OCI-LY1 (cell line): ENCODE measurements at regions not wholly inside any gene's neighbourhood (a gene's known extent, or its start where the extent isn't known, plus 50 kb on each side); places are given as distances from the start of the nearest gene placed in this dataset.

Experiments
- H2AFZ ChIP-seq: fragments of 200-600 bp; sonication (generic), shearing (Covaris generic); 2 replicates; pipeline ENCODE4 v1.6.0; 2014; ENCODE audit warnings: antibody characterized with exemption, mild to moderate bottlenecking, low read length
- H3F3A ChIP-seq: fragments of 200-600 bp; sonication (generic), shearing (Covaris generic); 2 replicates; pipeline ENCODE4 v1.6.0; 2014; ENCODE audit warnings: mild to moderate bottlenecking, antibody characterized with exemption, low read length, moderate library complexity; ENCODE audit not compliant: insufficient read depth
- H3K27ac ChIP-seq: fragments of 200-600 bp; sonication (generic); 2 replicates; pipeline ENCODE4 v1.5.1; 2014; ENCODE audit warnings: low read length, mixed run types, mild to moderate bottlenecking, low read depth; ENCODE audit not compliant: poor library complexity, severe bottlenecking
- H3K27me3 ChIP-seq: fragments of 200-600 bp; sonication (generic); 2 replicates; pipeline ENCODE4 v1.6.0; 2014; ENCODE audit warnings: antibody characterized with exemption, mild to moderate bottlenecking, low read length, moderate library complexity; ENCODE audit not compliant: insufficient read depth
- H3K36me3 ChIP-seq: fragments of 200-600 bp; sonication (generic); 2 replicates; pipeline ENCODE4 v1.6.1; 2014; ENCODE audit warnings: mild to moderate bottlenecking, antibody characterized with exemption, low read length, moderate library complexity, mixed read lengths; ENCODE audit not compliant: insufficient read depth
- H3K4me1 ChIP-seq: fragments of 200-600 bp; sonication (generic); 2 replicates; pipeline ENCODE4 v1.5.1; 2014; ENCODE audit warnings: mild to moderate bottlenecking, low read length, moderate library complexity; ENCODE audit not compliant: insufficient read depth, severe bottlenecking
- H3K4me2 ChIP-seq: fragments of 200-600 bp; sonication (generic), shearing (Covaris generic); 2 replicates; pipeline ENCODE4 v1.6.1; 2014; ENCODE audit warnings: low read length
- H3K4me3 ChIP-seq: fragments of 200-600 bp; sonication (generic); 2 replicates; pipeline ENCODE4 v1.5.1; 2014; ENCODE audit warnings: low read length, low read depth, mild to moderate bottlenecking, mixed read lengths; ENCODE audit not compliant: poor library complexity, severe bottlenecking
- H3K79me2 ChIP-seq: fragments of 200-600 bp; shearing (Covaris generic); 2 replicates; pipeline ENCODE4 v1.6.1; 2016; ENCODE audit warnings: mixed run types, low read length, mixed read lengths; ENCODE audit not compliant: insufficient read depth
- H3K9ac ChIP-seq: fragments of 200-600 bp; sonication (generic), shearing (Covaris generic); 2 replicates; pipeline ENCODE4 v1.6.1; 2014; ENCODE audit warnings: mild to moderate bottlenecking, low read length, mixed read lengths
- H3K9me2 ChIP-seq: fragments of 200-600 bp; sonication (generic), shearing (Covaris generic); 2 replicates; pipeline ENCODE4 v1.6.1; 2014; ENCODE audit warnings: low read depth, mild to moderate bottlenecking, low read length, mixed read lengths
- H3K9me3 ChIP-seq: fragments of 200-600 bp; shearing (Covaris generic); 2 replicates; pipeline ENCODE4 v1.6.1; 2014; ENCODE audit warnings: low read length, mixed read lengths
- H4K20me1 ChIP-seq: fragments of 200-600 bp; sonication (generic), shearing (Covaris generic); 2 replicates; pipeline ENCODE4 v1.6.0; 2016; ENCODE audit warnings: mild to moderate bottlenecking, low read length; ENCODE audit not compliant: insufficient read depth
- CTCF ChIP-seq: fragments of 200-600 bp; sonication (generic), shearing (Covaris generic); IDR thresholded peaks from 2 replicates; pipeline ENCODE4 v1.5.1; 2017; ENCODE audit warnings: mild to moderate bottlenecking, antibody characterized with exemption, low read length, moderate library complexity, mixed read lengths
- EZH2 ChIP-seq: fragments of 200-600 bp; sonication (generic), shearing (Covaris generic); IDR thresholded peaks from 2 replicates; pipeline ENCODE4 v1.8.0; 2017; ENCODE audit warnings: borderline replicate concordance, mixed run types, mild to moderate bottlenecking, antibody characterized with exemption, low read length, moderate library complexity, mixed read lengths

GRCh38 chr5:85533341-85534047, 1084.2 kb upstream of the COX7C start:
- Histone ChIP-seq H2AFZ (no peak overlapping the region), H3K4me2 (no peak overlapping the region), H3K9me3 (no peaks in the 10 kb centered on the region), H3K27me3 (no peaks in the 10 kb centered on the region), H3K79me2 (no peaks in the 10 kb centered on the region), H3F3A (no peaks in the 10 kb centered on the region), H3K27ac (no peak overlapping the region), H3K9me2 (no peaks in the 10 kb centered on the region), H4K20me1 (no peaks in the 10 kb centered on the region), H3K9ac (no peak overlapping the region), H3K4me1 (no peaks in the 10 kb centered on the region), H3K4me3 (no peak overlapping the region), H3K36me3 (no peaks in the 10 kb centered on the region)
- no peak for TF ChIP-seq CTCF
- TF ChIP-seq EZH2 = no peak

- Histone ChIP-seq H3K4me1 (no peaks in the 10 kb centered on the region), H4K20me1 (no peaks in the 10 kb centered on the region), H2AFZ (no peak overlapping the region), H3K79me2 (no peaks in the 10 kb centered on the region), H3K4me3 (no peak overlapping the region), H3K27me3 (no peaks in the 10 kb centered on the region), H3F3A (no peaks in the 10 kb centered on the region), H3K27ac (no peak overlapping the region), H3K9ac (no peak overlapping the region), H3K4me2 (no peak overlapping the region), H3K36me3 (no peaks in the 10 kb centered on the region), H3K9me3 (no peaks in the 10 kb centered on the region), H3K9me2 (no peaks in the 10 kb centered on the region)
- TF ChIP-seq EZH2 = no peak
These were observed 1079.4 kb upstream of the COX7C start for GRCh38 chr5:85538362-85538761.

- no peaks in the 10 kb centered on the region for H3K4me1 ChIP-seq
- no peak overlapping the region for H3K27ac ChIP-seq
- H3K79me2 ChIP-seq = no peaks in the 10 kb centered on the region
- H3K27me3 ChIP-seq = no peaks in the 10 kb centered on the region
- no peak overlapping the region for H3K4me3 ChIP-seq
- no peaks in the 10 kb centered on the region for H3K9me3 ChIP-seq
- no peak overlapping the region for H3K4me2 ChIP-seq
- H3K9ac ChIP-seq = no peak overlapping the region
- H2AFZ ChIP-seq = no peak overlapping the region
- H4K20me1 ChIP-seq = no peaks in the 10 kb centered on the region
- no peaks in the 10 kb centered on the region for H3F3A ChIP-seq
- no peak for TF ChIP-seq CTCF
- no peak for TF ChIP-seq EZH2
- H3K36me3 ChIP-seq = no peaks in the 10 kb centered on the region
- no peaks in the 10 kb centered on the region for H3K9me2 ChIP-seq
These were observed 1072.6 kb upstream of the COX7C start for GRCh38 chr5:85545129-85545528.

GRCh38 chr5:85549229-85549628, 1068.5 kb upstream of the COX7C start:
- Histone ChIP-seq H3K4me3 (no peak overlapping the region), H3K27me3 (no peaks in the 10 kb centered on the region), H3K9ac (no peak overlapping the region), H2AFZ (no peak overlapping the region), H3K36me3 (no peaks in the 10 kb centered on the region), H3K4me2 (no peak overlapping the region), H3K9me2 (no peaks in the 10 kb centered on the region), H4K20me1 (no peaks in the 10 kb centered on the region), H3K27ac (no peak overlapping the region), H3F3A (no peaks in the 10 kb centered on the region), H3K79me2 (no peaks in the 10 kb centered on the region), H3K4me1 (no peaks in the 10 kb centered on the region), H3K9me3 (no peaks in the 10 kb centered on the region)
- TF ChIP-seq CTCF (no peak), EZH2 (no peak)
